Endometrial microvascular endothelial cells (primary cell): ENCODE measurements at regions not wholly inside any gene's neighbourhood (a gene's known extent, or its start where the extent isn't known, plus 50 kb on each side); places are given as distances from the start of the nearest gene placed in this dataset.

ENCODE experiments used
- in situ Hi-C: cut with HindIII; loops from 2 replicates; pipeline ENCODE4 v1.10.0; 2017; ENCODE audit warnings: low sequenced_read_pairs, low pct_unique_long_range_greater_than_20kb; ENCODE audit errors: inconsistent ontology term

DNA sequence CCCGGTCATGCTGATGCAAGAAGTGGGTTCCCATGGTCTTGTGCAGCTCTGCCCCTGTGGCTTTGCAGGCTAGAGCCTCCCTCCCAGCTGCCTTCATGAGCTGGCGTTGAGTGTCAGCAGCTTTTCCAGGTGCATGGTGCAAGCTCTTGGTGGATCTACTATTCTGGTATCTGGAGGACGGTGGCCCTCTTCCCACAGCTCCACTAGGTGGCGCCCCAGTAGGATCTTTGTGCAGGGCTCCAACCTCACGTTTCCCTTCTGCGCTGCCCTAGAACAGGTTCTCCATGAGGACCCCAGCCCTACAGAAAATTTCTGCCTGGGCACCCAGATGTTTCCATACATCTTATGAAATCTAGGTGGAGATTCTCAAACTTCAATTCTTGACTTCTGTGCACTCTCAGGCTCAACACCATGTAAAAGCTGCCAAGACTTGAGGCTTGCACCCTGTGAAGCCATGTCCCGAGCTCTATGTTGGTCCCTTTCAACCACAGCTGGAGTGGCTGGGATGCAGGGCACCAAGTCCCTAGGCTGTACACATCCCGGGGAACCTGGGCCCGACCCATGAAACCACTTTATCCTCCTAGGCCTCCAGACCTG, 238.4 kb upstream of the MDFIC2 start:
- in situ Hi-C loops: no loop called here

DNA sequence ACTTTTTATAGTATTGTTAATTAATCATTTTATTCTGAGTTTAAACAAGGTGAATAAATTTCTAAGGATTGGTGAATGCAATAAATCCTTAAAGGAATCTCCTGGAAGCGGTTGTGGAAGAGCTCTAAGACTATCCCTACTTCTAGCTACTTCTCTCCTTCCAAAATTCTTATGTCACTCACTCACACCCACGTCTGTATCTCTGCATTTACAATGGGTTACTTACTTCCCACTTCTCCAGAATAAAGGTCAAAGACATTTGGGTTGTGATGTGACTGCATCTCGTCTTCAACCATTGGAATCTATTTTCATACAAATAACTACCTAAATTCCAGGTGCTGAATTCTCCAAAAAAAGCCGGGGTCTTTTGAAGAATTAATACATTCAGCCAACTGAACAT, 234.2 kb upstream of the MDFIC2 start:
- in situ Hi-C loops: loop anchor here (10.0 kb wide), 1 partner anchor 518 kb away; no protein-coding TSS in a partner anchor

- in situ Hi-C loops: loop anchor here (10.0 kb wide), 1 partner anchor 521 kb away; no protein-coding TSS in a partner anchor
Measured at GRCh38 chr3:70543493-70543892, 231.1 kb upstream of the MDFIC2 start.

DNA sequence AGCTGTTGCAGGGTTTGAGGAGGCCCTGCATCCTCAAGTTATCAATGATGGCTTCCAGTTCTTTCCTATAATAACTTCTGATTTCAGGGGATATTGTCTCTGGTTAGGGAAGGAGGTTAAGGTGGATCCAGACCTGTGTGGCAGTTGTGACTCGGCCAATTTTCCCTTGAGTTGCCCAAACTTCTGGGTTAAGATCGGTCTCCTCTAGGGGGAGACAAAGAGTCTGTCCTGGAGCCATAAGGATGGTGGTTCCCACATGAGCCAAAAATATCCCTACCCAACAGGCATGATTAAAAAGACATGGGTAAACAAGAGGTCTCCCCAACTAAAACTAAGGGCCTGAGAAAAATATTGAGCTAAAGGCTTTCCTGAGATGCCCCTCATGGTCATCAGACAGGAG, 227.5 kb upstream of the MDFIC2 start:
- in situ Hi-C loops: loop anchor here (10.0 kb wide), 1 partner anchor 525 kb away; no protein-coding TSS in a partner anchor

- in situ Hi-C loops: no loop called here
Measured at GRCh38 chr3:70532806-70533205, 220.4 kb upstream of the MDFIC2 start.

GRCh38 chr3:70531838-70532489, 219.5 kb upstream of the MDFIC2 start:
- in situ Hi-C loops: no loop called here

GRCh38 chr3:70531063-70531657, 218.7 kb upstream of the MDFIC2 start:
- in situ Hi-C loops: no loop called here

DNA sequence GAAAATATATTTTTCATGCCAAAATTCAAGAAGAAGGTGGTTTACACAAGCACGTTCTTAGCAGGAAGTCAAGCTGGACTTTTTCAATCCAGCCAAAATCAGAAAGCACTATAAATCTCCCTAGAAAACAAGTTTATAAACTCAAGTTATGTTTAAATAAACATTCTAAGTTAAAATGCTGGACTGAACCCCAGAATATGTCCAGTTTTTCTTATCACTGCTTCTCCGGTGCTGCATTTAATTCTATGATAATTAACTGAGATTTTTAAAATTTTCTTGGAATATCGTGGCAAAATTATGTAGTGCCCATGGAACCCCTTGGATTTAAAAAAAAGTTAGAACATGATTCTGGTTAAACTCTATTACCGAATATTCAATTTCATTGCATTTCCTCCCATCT, 218.2 kb upstream of the MDFIC2 start:
- in situ Hi-C loops: no loop called here

DNA sequence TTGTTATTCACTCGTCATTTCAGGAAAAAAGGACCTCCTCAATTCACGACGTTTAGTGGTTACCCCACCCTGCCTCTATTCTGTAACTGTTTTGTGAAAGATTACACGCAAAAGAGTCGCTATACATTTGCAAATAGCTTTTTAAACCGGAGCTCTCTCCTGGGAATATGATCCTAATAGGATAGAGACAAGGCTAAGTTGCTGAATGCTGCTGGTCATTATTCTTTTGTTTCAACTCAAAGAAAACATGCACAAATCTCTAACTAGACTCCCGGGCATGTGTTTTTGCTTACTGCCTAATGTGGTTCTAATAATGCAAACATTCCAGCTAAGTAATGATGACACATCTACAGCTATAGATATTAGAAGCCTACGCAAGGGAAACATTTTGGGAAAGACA, 214.6 kb upstream of the MDFIC2 start:
- in situ Hi-C loops: no loop called here

DNA sequence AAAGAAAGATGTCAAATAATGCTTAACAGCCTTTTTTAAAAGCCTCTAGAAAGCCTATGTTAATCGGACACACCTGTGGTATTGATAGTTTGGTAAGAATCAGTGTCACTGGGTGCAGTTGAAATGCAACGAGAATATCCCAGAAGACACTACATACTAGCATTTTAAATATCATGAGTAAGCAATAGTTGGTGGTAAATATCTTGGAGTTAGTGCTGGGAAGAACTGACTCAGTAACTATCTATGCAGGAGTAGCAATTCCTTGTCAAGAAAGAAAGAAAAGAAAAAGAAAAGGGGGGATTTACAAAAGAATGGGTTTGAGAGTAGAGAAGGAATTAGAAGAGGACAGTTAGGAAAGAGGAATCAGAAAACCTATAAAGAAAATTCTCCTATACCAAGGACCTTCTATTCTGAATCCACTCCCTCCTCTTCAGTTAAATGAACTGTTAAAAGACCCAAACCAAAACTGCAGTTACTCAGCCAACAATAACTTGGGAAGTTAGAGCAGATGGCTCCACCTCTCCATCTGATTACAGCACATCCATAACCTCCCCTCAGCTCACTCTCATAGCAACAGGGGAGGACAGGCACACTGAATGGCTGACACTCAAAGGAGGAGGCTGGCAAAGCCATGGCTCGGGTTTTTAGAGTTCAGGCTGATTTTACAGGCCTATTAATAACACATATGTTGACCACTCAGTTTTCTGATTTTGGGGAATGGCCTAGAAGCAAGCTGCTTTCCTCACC, 207.6 kb upstream of the MDFIC2 start:
- in situ Hi-C loops: no loop called here

- in situ Hi-C loops: no loop called here
Measured at GRCh38 chr3:70519026-70519425, 206.6 kb upstream of the MDFIC2 start.

DNA sequence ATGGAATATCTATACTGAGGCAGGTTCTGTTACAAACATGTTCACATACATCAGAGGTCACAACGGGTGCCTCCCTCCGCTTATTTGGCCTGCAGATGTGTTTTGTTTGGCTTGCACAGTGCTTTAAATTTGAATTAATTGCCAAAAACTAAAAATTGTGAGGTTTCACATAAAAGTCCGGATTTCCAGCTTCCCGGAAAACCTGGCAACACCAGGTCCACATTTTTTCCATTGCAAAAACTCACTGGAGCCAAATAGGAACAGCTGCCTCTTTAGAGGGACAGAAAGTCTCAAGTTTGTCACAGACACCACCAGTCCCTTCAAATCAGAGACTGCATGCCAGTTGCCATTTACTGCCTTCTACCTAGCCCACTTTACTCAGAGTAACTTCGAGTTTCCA, 205.9 kb upstream of the MDFIC2 start:
- in situ Hi-C loops: no loop called here

- in situ Hi-C loops: no loop called here
Measured at GRCh38 chr3:70517124-70517890, 204.9 kb upstream of the MDFIC2 start.

DNA sequence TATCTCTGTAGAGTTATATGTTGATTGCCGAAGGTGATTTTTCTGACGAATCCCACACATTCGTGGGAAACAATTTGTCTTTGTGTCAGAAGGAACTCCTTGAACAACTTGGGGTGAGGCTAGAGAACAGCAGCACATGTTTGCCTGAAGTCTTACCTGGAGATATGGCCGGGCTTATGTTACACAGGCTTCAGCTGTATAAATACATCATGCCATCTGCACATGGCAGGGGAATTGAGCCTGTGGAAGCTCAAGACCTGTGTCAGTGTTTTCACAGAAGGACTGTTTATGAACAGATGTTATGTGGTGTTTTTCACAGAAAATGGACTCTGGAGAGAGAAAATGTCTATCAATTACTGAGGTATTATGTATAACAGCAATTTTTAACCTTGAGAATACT, 203.6 kb upstream of the MDFIC2 start:
- in situ Hi-C loops: no loop called here

- in situ Hi-C loops: no loop called here
Measured at GRCh38 chr3:70507486-70507885, 195.0 kb upstream of the MDFIC2 start.

DNA sequence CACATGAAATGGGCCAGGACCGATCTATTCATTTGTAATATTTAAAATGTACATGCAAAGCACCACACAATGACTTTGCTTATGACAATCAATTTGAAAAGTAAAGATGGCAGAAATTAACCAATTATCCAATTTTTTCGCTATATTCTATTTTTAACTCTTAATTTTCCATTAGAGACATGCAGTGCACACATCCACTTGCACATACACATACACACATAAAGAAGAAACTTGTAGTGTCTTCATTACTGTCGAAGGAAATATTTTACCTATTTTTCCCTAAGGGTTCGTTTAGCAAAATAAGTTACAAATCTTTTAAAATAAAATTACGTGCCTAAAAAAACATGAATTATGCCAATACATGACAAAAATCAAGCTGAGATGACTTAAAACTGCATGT, 194.3 kb upstream of the MDFIC2 start:
- in situ Hi-C loops: no loop called here

GRCh38 chr3:70501561-70501960, 189.1 kb upstream of the MDFIC2 start:
- in situ Hi-C loops: no loop called here

GRCh38 chr3:70488816-70489215, 176.4 kb upstream of the MDFIC2 start:
- in situ Hi-C loops: no loop called here

DNA sequence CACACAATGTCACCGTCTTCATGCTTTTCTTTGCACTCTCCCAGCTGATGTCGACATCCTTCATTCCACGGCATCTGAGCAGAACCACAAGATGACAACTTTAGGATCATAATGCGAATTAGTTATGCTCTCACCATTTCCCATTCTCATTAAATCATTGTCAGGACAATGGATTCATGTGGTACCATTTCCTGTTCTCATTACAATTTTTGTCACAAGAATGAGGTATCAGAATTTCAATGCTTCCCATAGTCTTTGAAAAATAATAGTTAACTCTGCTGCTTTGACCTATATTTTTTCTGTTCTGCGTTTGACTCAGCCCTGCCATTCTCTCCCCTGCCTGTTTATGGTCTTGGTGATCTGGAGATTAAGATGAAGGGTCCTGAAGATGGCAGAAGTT, 175.7 kb upstream of the MDFIC2 start:
- in situ Hi-C loops: no loop called here
